CD14-positive monocyte (primary cell): ENCODE measurements at regions not wholly inside any gene's neighbourhood (a gene's known extent, or its start where the extent isn't known, plus 50 kb on each side); places are given as distances from the start of the nearest gene placed in this dataset.

Source experiments
- DNase-seq, 3 donors: peaks; one replicate each; pipeline ENCODE4 v3.0.0-alpha.2; 2011 to 2022
- H2AFZ ChIP-seq: 2 replicates; pipeline ENCODE4 v1.6.0; 2012; ENCODE audit warnings: mild to moderate bottlenecking, low read depth, low read length, inconsistent platforms; ENCODE audit not compliant: insufficient read depth, poor library complexity, severe bottlenecking
- H3K27ac ChIP-seq, 2 donors: 1 replicate in 1 of 2; 2 replicates in 1 of 2; pipeline ENCODE4 v1.5.1; 2012 to 2013; ENCODE audit warnings: low read length in 2 of 2, control low read depth in 1 of 2, inconsistent platforms in 1 of 2, low read depth in 1 of 2, mild to moderate bottlenecking in 1 of 2
- H3K27me3 ChIP-seq, 2 donors: one replicate each; pipeline versions ENCODE4 v1.6.0 to v1.6.1; 2011 to 2013; ENCODE audit warnings: low read length in 2 of 2; ENCODE audit not compliant: control insufficient read depth in 2 of 2, insufficient read depth in 2 of 2
- H3K36me3 ChIP-seq, 2 donors: replicated peaks in 1 of 2; 1 replicate in 1 of 2; 2 replicates in 1 of 2; pipeline versions ENCODE4 v1.5.1 to v1.6.1; 2012 to 2013; ENCODE audit warnings: low read length in 2 of 2, control low read depth in 1 of 2, inconsistent platforms in 1 of 2, mild to moderate bottlenecking in 1 of 2; ENCODE audit not compliant: insufficient read depth in 2 of 2, control insufficient read depth in 1 of 2
- H3K4me1 ChIP-seq, 2 donors: 1 replicate in 1 of 2; 2 replicates in 1 of 2; pipeline versions ENCODE4 v1.5.1 to v1.6.1; 2012 to 2013; ENCODE audit warnings: low read length in 2 of 2, control low read depth in 1 of 2, inconsistent platforms in 1 of 2, mild to moderate bottlenecking in 1 of 2, moderate library complexity in 1 of 2; ENCODE audit not compliant: insufficient read depth in 2 of 2, control insufficient read depth in 1 of 2
- H3K4me2 ChIP-seq: replicated peaks from 2 replicates; pipeline ENCODE3; 2012; ENCODE audit warnings: low read length, moderate library complexity, mild to moderate bottlenecking; ENCODE audit not compliant: poor library complexity, severe bottlenecking; ENCODE audit errors: extremely low read depth
- H3K4me3 ChIP-seq, 3 experiments: fragments of 200-600 bp in 1 of 3; sonication (generic) in 1 of 3; replicated peaks in 1 of 3; 1 replicate in 2 of 3; 2 replicates in 1 of 3; pipeline ENCODE4 v1.5.1; 2011 to 2013; ENCODE audit warnings: low read length in 3 of 3, mild to moderate bottlenecking in 3 of 3, control low read depth in 2 of 3, low read depth in 2 of 3, inconsistent platforms in 1 of 3, moderate library complexity in 1 of 3
- H3K79me2 ChIP-seq: 2 replicates; pipeline ENCODE4 v1.6.0; 2012; ENCODE audit warnings: mild to moderate bottlenecking, control low read depth, inconsistent platforms, low read length, moderate library complexity; ENCODE audit not compliant: insufficient read depth
- H3K9ac ChIP-seq: 2 replicates; pipeline ENCODE4 v1.6.0; 2017; ENCODE audit warnings: low read length, mild to moderate bottlenecking; ENCODE audit not compliant: insufficient read depth, poor library complexity, severe bottlenecking
- H3K9me3 ChIP-seq, 2 donors: replicated peaks in 1 of 2; 1 replicate in 1 of 2; 2 replicates in 1 of 2; pipeline versions ENCODE4 v1.5.1 to v1.6.1; 2012 to 2013; ENCODE audit warnings: low read length in 2 of 2, control low read depth in 1 of 2; ENCODE audit not compliant: control insufficient read depth in 1 of 2, insufficient read depth in 1 of 2
- H4K20me1 ChIP-seq: 2 replicates; pipeline ENCODE4 v1.6.0; 2012; ENCODE audit warnings: mild to moderate bottlenecking, low read length, control low read depth, moderate library complexity; ENCODE audit not compliant: insufficient read depth
- H3K27ac Mint-ChIP-seq, 7 donors: one replicate each; pipeline ENCODE4 v1.8.0; 2020; ENCODE audit warnings: mild to moderate bottlenecking in 7 of 7, mixed read lengths in 7 of 7, moderate library complexity in 6 of 7, inconsistent platforms in 2 of 7
- H3K27me3 Mint-ChIP-seq, 3 donors: one replicate each; pipeline ENCODE4 v1.8.0; 2021 to 2022; ENCODE audit warnings: low read depth in 3 of 3, mild to moderate bottlenecking in 3 of 3, mixed read lengths in 3 of 3, moderate library complexity in 3 of 3, inconsistent platforms in 1 of 3
- H3K36me3 Mint-ChIP-seq, 2 donors: one replicate each; pipeline ENCODE4 v1.8.0; 2020; ENCODE audit warnings: mixed read lengths in 2 of 2, inconsistent platforms in 1 of 2, mild to moderate bottlenecking in 1 of 2
- H3K4me1 Mint-ChIP-seq: one replicate; pipeline ENCODE4 v1.8.0; 2020; ENCODE audit warnings: mild to moderate bottlenecking, mixed read lengths
- H3K4me3 Mint-ChIP-seq, 2 donors: one replicate each; pipeline ENCODE4 v1.8.0; 2020; ENCODE audit warnings: mild to moderate bottlenecking in 2 of 2, mixed read lengths in 2 of 2, moderate library complexity in 1 of 2
- H3K9me3 Mint-ChIP-seq, 7 donors: one replicate each; pipeline ENCODE4 v1.8.0; 2020 to 2022; ENCODE audit warnings: mixed read lengths in 7 of 7, mild to moderate bottlenecking in 6 of 7, moderate library complexity in 6 of 7, inconsistent platforms in 2 of 7
- CTCF ChIP-seq: fragments of 200-600 bp; IDR thresholded peaks from one replicate; pipeline ENCODE4 v1.8.0; 2022; ENCODE audit warnings: antibody characterized with exemption, mild to moderate bottlenecking
- WGBS: methylation state at CpG from one replicate; pipeline ENCODE4 v1.1.5; 2013; ENCODE audit warnings: missing lambda C conversion rate; ENCODE audit not compliant: insufficient coverage; 5-methylcytosine and 5-hydroxymethylcytosine counted together
- intact Hi-C, 2 donors: fragments of 100-400 bp; cut with micrococcal nuclease; formaldehyde crosslinking; loops; one replicate each; pipeline versions ENCODE4 v1.15.0 to v1.15.1; 2023

GRCh38 chr10:78286668-78287067 lies 253.0 kb downstream of the RPS24 start:
- TF ChIP-seq CTCF, result no peak
- H3K36me3 ChIP-seq, result no peaks in the 10 kb centered on the region
- no peaks in the 10 kb centered on the region for H3K4me1 Mint-ChIP-seq
- no peak overlapping the region for H3K9ac ChIP-seq
- H3K4me3 Mint-ChIP-seq, result no peak overlapping the region
- no peak overlapping the region for H3K27ac Mint-ChIP-seq
- peaks cover 1 to 9% (median 4%) of the 10 kb centered on the region in 3 donors for H3K27me3 Mint-ChIP-seq
- intact Hi-C loops, result no loop called here
- no peak overlapping the region for H2AFZ ChIP-seq
- no peaks in the 10 kb centered on the region for H4K20me1 ChIP-seq
- H3K4me3 ChIP-seq, result no peak overlapping the region
- no CpG with 5 or more reads among the region's 9 CpGs for WGBS
- H3K4me1 ChIP-seq, result no peaks in the 10 kb centered on the region
- H3K36me3 Mint-ChIP-seq, result no peaks in the 10 kb centered on the region
- H3K27ac ChIP-seq, result no peak overlapping the region
- DNase-seq, result no peak
- no peak overlapping the region for H3K4me2 ChIP-seq
- H3K27me3 ChIP-seq, result no peaks in the 10 kb centered on the region
- no peaks in the 10 kb centered on the region for H3K79me2 ChIP-seq
- peaks cover 0 to 3% (median 0%) of the 10 kb centered on the region in 7 donors for H3K9me3 Mint-ChIP-seq
- H3K9me3 ChIP-seq, result no peaks in the 10 kb centered on the region

GRCh38 chr10:78287618-78288017 lies 254.0 kb downstream of the RPS24 start:
- Histone ChIP-seq H3K4me3 (no peak overlapping the region), H3K9me3 (no peaks in the 10 kb centered on the region), H2AFZ (no peak overlapping the region), H3K27ac (no peak overlapping the region), H3K79me2 (no peaks in the 10 kb centered on the region), H3K36me3 (no peaks in the 10 kb centered on the region), H4K20me1 (no peaks in the 10 kb centered on the region), H3K4me2 (no peak overlapping the region), H3K4me1 (peaks cover 3 to 5% of the 10 kb centered on the region in 2 donors), H3K27me3 (no peaks in the 10 kb centered on the region), H3K9ac (no peak overlapping the region)
- H3K9me3 Mint-ChIP-seq, result peaks cover 0 to 3% (median 0%) of the 10 kb centered on the region in 7 donors
- no peak overlapping the region for H3K27ac Mint-ChIP-seq
- H3K36me3 Mint-ChIP-seq, result no peaks in the 10 kb centered on the region
- intact Hi-C loops, result no loop called here
- peaks cover 4 to 9% (median 6%) of the 10 kb centered on the region in 3 donors for H3K27me3 Mint-ChIP-seq
- no peak for TF ChIP-seq CTCF
- 100% methylated on average over 1 of the region's 1 CpG for WGBS
- peaks cover 5% of the 10 kb centered on the region for H3K4me1 Mint-ChIP-seq
- no peak for DNase-seq
- no peak overlapping the region for H3K4me3 Mint-ChIP-seq
